Endothelial cell of umbilical vein (primary cell): ENCODE measurements at regions not wholly inside any gene's neighbourhood (a gene's known extent, or its start where the extent isn't known, plus 50 kb on each side); places are given as distances from the start of the nearest gene placed in this dataset.

Experiments used
- BruUV-seq: library from RNA; stranded (reverse); fragments of 400-500 nt; replicated peaks from 2 replicates; lab custom pipeline; 2021; lab: Mats Ljungman, UMichigan
- CTCF ChIA-PET: fragments of 300-600, 350-600 bp; sonication (Branson Sonifier 250); formaldehyde crosslinking; loops from one replicate; lab custom pipeline; 2021; ENCODE audit warnings: antibody characterized with exemption, inconsistent platforms; lab: Charles Lee
- POLR2A ChIA-PET: fragments of 300-600, 350-600 bp; sonication (Branson Sonifier 250); formaldehyde crosslinking; loops from one replicate; lab custom pipeline; 2021; ENCODE audit warnings: antibody characterized with exemption, inconsistent platforms; lab: Charles Lee
- DNase-seq: peaks from one replicate; pipeline ENCODE4 v3.0.0-alpha.2; 2011; ENCODE audit warnings: low read depth, low spot score
- FAIRE-seq: peaks from 2 replicates; lab custom pipeline; 2011; peaks lifted over from hg19 to GRCh38; lab: Jason Lieb, UNC
- H2AFZ ChIP-seq: 2 replicates; pipeline ENCODE4 v1.6.0; 2012; ENCODE audit warnings: low read depth, low read length, control low read depth, inconsistent platforms
- H3K27ac ChIP-seq: 2 replicates; pipeline ENCODE4 v1.5.1; 2011; ENCODE audit warnings: low read depth, mild to moderate bottlenecking, control low read depth, low read length, moderate library complexity; ENCODE audit not compliant: insufficient read depth
- H3K27me3 ChIP-seq, 2 experiments: 2 replicates each; pipeline versions ENCODE4 v1.6.0 to v1.6.1; 2011; ENCODE audit warnings: low read length in 2 of 2, mixed read lengths in 1 of 2; ENCODE audit not compliant: control insufficient read depth in 2 of 2, insufficient read depth in 2 of 2
- H3K36me3 ChIP-seq, 2 experiments: 2 replicates in 1 of 2; 3 replicates in 1 of 2; pipeline ENCODE4 v1.5.1; 2011; ENCODE audit warnings: low read length in 2 of 2, mild to moderate bottlenecking in 1 of 2, moderate library complexity in 1 of 2; ENCODE audit not compliant: control insufficient read depth in 2 of 2, insufficient read depth in 2 of 2; ENCODE audit errors: extremely low read depth in 1 of 2
- H3K4me1 ChIP-seq: 3 replicates; pipeline ENCODE4 v1.5.1; 2011; ENCODE audit warnings: mild to moderate bottlenecking, low read length; ENCODE audit not compliant: control insufficient read depth, insufficient read depth; ENCODE audit errors: extremely low read depth
- H3K4me2 ChIP-seq: 2 replicates; pipeline ENCODE4 v1.6.1; 2011; ENCODE audit warnings: low read length, control low read depth, mixed read lengths; ENCODE audit not compliant: insufficient read depth
- H3K4me3 ChIP-seq, 3 experiments: fragments of 200-600 bp in 1 of 3; sonication (generic), shearing (Covaris generic) in 1 of 3; replicated peaks in 1 of 3; 2 replicates each; pipeline ENCODE4 v1.5.1; 2011 to 2016; ENCODE audit warnings: control low read depth in 3 of 3, low read length in 3 of 3, mild to moderate bottlenecking in 2 of 3, inconsistent platforms in 1 of 3, low read depth in 1 of 3, moderate library complexity in 1 of 3; ENCODE audit not compliant: insufficient read depth in 1 of 3
- H3K79me2 ChIP-seq: 2 replicates; pipeline ENCODE4 v1.6.0; 2012; ENCODE audit warnings: low read length, inconsistent platforms; ENCODE audit not compliant: control insufficient read depth, insufficient read depth
- H3K9ac ChIP-seq: replicated peaks from 2 replicates; pipeline ENCODE3; 2011; ENCODE audit warnings: low read length, control low read depth; ENCODE audit not compliant: insufficient read depth; ENCODE audit errors: extremely low read depth
- H3K9me1 ChIP-seq: replicated peaks from 3 replicates; pipeline ENCODE4 v1.6.0; 2011; ENCODE audit warnings: mild to moderate bottlenecking, low read length; ENCODE audit not compliant: control insufficient read depth, insufficient read depth; ENCODE audit errors: extremely low read depth
- H3K9me3 ChIP-seq: replicated peaks from 2 replicates; pipeline ENCODE4 v1.5.1; 2012; ENCODE audit warnings: low read length, inconsistent platforms; ENCODE audit not compliant: control insufficient read depth, insufficient read depth
- H4K20me1 ChIP-seq: replicated peaks from 2 replicates; pipeline ENCODE3; 2011; ENCODE audit warnings: mild to moderate bottlenecking, low read length; ENCODE audit not compliant: control insufficient read depth, insufficient read depth; ENCODE audit errors: extremely low read depth
- EZH2 ChIP-seq: IDR thresholded peaks from 2 replicates; pipeline ENCODE4 v1.6.1; 2012; ENCODE audit warnings: borderline replicate concordance, low read depth, mild to moderate bottlenecking, moderate library complexity, low read length, inconsistent platforms; ENCODE audit not compliant: severe bottlenecking
- FOS ChIP-seq: IDR thresholded peaks from 2 replicates; pipeline ENCODE4 v1.6.1; 2011; ENCODE audit warnings: mild to moderate bottlenecking, low read length, moderate library complexity, borderline replicate concordance; ENCODE audit not compliant: insufficient read depth
- GATA2 ChIP-seq: IDR thresholded peaks from 2 replicates; pipeline ENCODE4 v1.7.0; 2011; ENCODE audit warnings: low read depth, mild to moderate bottlenecking, moderate library complexity, mixed read lengths, low read length; ENCODE audit not compliant: insufficient read length, insufficient read depth
- JUN ChIP-seq: IDR thresholded peaks from 2 replicates; pipeline ENCODE4 v1.6.1; 2011; ENCODE audit warnings: borderline replicate concordance, low read depth; ENCODE audit not compliant: insufficient read length, insufficient read depth
- MYC ChIP-seq: IDR thresholded peaks from one replicate; pipeline ENCODE4 v1.6.1; 2011; ENCODE audit warnings: mild to moderate bottlenecking, low read depth, low read length
- POLR2A ChIP-seq: IDR thresholded peaks from 2 replicates; pipeline ENCODE4 v1.6.1; 2012; ENCODE audit warnings: low read depth, mild to moderate bottlenecking, control low read depth, low read length
- POLR2AphosphoS5 ChIP-seq: IDR thresholded peaks from 2 replicates; pipeline ENCODE4 v1.6.1; 2012; ENCODE audit warnings: low read depth, mild to moderate bottlenecking, control low read depth, low read length, moderate library complexity; ENCODE audit not compliant: insufficient read depth
- dilution Hi-C: fragments of 300-500 bp; cut with MboI; formaldehyde crosslinking; loops from one replicate; pipeline ENCODE4 v1.15.0; 2019; ENCODE audit warnings: low sequenced_read_pairs; ENCODE audit not compliant: extremely low pct_ligation_motif_present
- intact Hi-C: fragments of 100-400 bp; cut with micrococcal nuclease; formaldehyde crosslinking; loops from one replicate; pipeline ENCODE4 v1.10.0; 2022
- TF ChIP-seq, protein P1 (sequence below): IDR thresholded peaks from 2 replicates; pipeline ENCODE4 v1.6.1; 2011; ENCODE audit not compliant: insufficient read depth, insufficient read length
- TF ChIP-seq, protein P2 (sequence below), 2 donors: IDR thresholded peaks; 1 replicate in 1 of 2; 2 replicates in 1 of 2; pipeline ENCODE4 v1.5.1; 2011; ENCODE audit warnings: low read length in 2 of 2, mild to moderate bottlenecking in 2 of 2, moderate library complexity in 2 of 2, control low read depth in 1 of 2, inconsistent platforms in 1 of 2, low read depth in 1 of 2; ENCODE audit not compliant: insufficient read depth in 1 of 2; ENCODE audit errors: extremely low read depth in 1 of 2

DNA sequence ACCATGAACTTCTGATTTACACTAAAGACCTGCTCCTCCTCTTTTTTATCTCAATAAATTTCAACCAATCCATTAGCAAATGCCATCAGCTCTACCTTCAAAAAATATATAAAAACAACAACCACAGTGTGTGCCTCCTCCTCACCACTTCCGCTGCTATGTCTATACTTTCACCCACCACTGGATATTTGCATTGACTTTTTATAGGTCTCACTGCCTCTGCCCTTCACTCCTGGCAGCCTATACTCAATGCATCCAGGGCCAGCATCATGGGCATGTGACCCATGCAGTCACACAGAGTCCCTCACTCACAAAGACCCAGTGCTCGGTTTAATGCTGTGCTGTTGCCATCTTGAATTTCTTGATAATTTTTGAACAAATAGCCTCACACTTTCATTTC, 53.5 kb upstream of the CCDC54 start:
- no peaks in the 10 kb centered on the region for H3K27me3 ChIP-seq
- BruUV-seq: no TSS peak
- H3K9me3 ChIP-seq: no peaks in the 10 kb centered on the region
- H3K9me1 ChIP-seq: no peaks in the 10 kb centered on the region
- no peak overlapping the region for H2AFZ ChIP-seq
- no peak overlapping the region for H3K4me3 ChIP-seq
- no peaks in the 10 kb centered on the region for H4K20me1 ChIP-seq
- intact Hi-C loops (no loop called here), dilution Hi-C loops (no loop called here)
- H3K4me1 ChIP-seq: no peaks in the 10 kb centered on the region
- no peaks in the 10 kb centered on the region for H3K36me3 ChIP-seq
- H3K79me2 ChIP-seq: no peaks in the 10 kb centered on the region
- ChIA-PET CTCF (no interaction called here), POLR2A (no interaction called here)
- TF ChIP-seq GATA2 (no peak), MYC (no peak), POLR2A (no peak), JUN (no peak), EZH2 (no peak), POLR2AphosphoS5 (no peak), FOS (no peak)
- TF ChIP-seq, protein P1, sequence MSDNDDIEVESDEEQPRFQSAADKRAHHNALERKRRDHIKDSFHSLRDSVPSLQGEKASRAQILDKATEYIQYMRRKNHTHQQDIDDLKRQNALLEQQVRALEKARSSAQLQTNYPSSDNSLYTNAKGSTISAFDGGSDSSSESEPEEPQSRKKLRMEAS: no peak
- TF ChIP-seq, protein P2, sequence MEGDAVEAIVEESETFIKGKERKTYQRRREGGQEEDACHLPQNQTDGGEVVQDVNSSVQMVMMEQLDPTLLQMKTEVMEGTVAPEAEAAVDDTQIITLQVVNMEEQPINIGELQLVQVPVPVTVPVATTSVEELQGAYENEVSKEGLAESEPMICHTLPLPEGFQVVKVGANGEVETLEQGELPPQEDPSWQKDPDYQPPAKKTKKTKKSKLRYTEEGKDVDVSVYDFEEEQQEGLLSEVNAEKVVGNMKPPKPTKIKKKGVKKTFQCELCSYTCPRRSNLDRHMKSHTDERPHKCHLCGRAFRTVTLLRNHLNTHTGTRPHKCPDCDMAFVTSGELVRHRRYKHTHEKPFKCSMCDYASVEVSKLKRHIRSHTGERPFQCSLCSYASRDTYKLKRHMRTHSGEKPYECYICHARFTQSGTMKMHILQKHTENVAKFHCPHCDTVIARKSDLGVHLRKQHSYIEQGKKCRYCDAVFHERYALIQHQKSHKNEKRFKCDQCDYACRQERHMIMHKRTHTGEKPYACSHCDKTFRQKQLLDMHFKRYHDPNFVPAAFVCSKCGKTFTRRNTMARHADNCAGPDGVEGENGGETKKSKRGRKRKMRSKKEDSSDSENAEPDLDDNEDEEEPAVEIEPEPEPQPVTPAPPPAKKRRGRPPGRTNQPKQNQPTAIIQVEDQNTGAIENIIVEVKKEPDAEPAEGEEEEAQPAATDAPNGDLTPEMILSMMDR (IDR thresholded peaks at IDR 0.05; ENCODE audit: extremely low read depth in 1 of 2, insufficient read depth in 1 of 2, low read depth in 1 of 2, low read length in 2 of 2): no peak
- H3K4me2 ChIP-seq: no peak overlapping the region
- no peak for FAIRE-seq
- H3K9ac ChIP-seq: no peak overlapping the region
- H3K27ac ChIP-seq: no peak overlapping the region
- no peak for DNase-seq
